ENCODE measurements at regions not wholly inside any gene's neighbourhood (a gene's known extent, or its start where the extent isn't known, plus 50 kb on each side); places are given as distances from the start of the nearest gene placed in this dataset.

DNA sequence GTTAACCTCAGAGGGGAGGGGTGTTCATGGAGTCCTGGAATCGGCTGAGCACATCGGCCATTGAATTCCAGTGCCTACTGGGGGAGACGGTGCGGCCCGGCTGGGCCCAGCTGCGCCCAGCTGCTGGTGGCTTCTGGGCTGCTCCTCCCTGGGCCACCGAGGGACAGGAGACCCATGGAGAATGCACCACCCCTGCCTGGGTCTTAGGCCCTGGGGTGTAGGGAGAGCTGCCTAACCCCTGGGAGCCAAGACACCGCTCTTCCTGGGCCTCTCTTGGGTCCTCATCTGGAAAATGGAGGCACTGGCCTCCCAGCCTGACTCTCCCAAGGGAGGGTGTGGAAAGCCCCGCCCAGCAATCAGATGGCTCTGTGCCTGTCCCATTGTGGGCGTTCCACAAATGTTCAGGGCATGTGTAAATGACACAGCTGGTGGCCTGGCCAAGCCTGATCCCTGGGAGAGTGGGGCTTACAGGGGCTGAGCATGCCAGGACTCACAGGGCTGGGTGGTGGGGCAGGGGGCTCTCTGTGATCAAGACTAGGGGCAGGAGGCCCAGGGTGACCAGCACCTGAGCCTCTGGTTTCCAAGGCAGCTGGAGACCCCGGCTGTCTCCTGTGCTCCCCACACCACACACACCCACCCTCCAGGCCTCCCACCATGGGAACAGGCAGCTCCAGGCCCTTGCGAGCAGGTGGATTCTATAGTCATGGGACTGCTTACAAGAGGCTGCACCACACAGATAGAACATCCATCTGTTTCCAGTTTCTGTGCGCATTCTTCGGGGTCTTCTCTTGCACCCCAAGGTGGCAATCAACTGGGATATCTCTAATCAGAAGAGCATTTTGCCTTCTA lies 150.9 kb downstream of the URI1 start:
- no peaks in the 10 kb centered on the region for H3K9me3 Mint-ChIP-seq
- peaks cover 2% of the 10 kb centered on the region for H3K27me3 Mint-ChIP-seq (ENCODE audit: low read depth)
- no peak for TF ChIP-seq CTCF (IDR thresholded peaks at IDR 0.05; ENCODE audit: unreplicated experiment)
- H3K4me3 Mint-ChIP-seq: no peak overlapping the region
- peak in 1 of 2 experiments; percentile 16 for DNase-seq (ENCODE audit: low spot score in 2 of 2, unreplicated experiment in 2 of 2)
- H3K36me3 Mint-ChIP-seq: no peaks in the 10 kb centered on the region
- H3K27ac Mint-ChIP-seq: no peak overlapping the region
- no peaks in the 10 kb centered on the region for H3K4me1 Mint-ChIP-seq

DNA sequence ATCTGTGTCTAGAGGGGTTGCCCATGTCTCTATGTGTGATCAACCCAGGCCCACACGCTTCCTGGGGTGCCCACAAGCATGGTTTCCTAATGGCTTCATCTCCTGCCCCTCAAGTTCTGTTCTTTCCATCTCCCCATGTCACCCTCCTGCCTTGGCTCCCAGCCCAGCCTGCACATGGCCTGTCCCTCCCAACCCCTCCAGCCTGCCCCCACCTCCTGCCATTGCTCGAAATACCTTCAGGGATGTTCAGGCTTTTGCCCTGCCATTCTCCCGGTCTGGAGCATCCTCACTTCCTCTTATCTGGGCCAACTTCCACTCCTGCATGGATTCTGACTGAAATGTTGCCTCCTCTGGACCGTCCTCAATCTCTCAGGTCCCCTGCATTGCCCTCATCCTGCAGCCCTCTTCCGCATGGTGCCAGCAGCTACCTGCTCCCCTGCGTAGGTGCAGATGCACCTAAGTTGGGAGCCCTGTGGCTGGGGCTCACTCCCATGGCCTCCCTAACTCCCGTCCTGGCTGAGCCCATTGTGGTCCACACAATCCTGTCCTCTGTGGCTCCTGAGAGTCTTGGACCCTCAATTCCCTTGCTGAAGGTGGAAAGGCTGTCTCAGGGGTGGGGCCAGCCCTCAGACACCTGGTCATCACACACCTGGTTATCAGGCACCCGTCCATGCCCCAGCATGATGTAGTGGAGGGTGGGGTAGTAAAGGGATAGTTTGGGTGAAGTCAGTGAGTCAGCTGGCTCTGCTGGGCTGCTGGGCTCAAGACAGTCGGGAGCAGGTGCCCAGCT lies 152.1 kb downstream of the URI1 start:
- no peak overlapping the region for H3K4me3 Mint-ChIP-seq
- no peaks in the 10 kb centered on the region for H3K36me3 Mint-ChIP-seq
- no peak for DNase-seq (ENCODE audit: low spot score in 2 of 2, unreplicated experiment in 2 of 2)
- H3K27me3 Mint-ChIP-seq (ENCODE audit: low read depth): no peaks in the 10 kb centered on the region
- no peaks in the 10 kb centered on the region for H3K9me3 Mint-ChIP-seq
- H3K27ac Mint-ChIP-seq: no peak overlapping the region
- no peaks in the 10 kb centered on the region for H3K4me1 Mint-ChIP-seq
- TF ChIP-seq CTCF (IDR thresholded peaks at IDR 0.05; ENCODE audit: unreplicated experiment): no peak

- Mint-ChIP-seq H3K9me3 (no peaks in the 10 kb centered on the region), H3K27me3 (ENCODE audit: low read depth) (no peaks in the 10 kb centered on the region), H3K4me3 (no peak overlapping the region), H3K4me1 (no peaks in the 10 kb centered on the region), H3K36me3 (no peaks in the 10 kb centered on the region), H3K27ac (no peak overlapping the region)
- no peak for TF ChIP-seq CTCF (IDR thresholded peaks at IDR 0.05; ENCODE audit: unreplicated experiment)
- no peak for DNase-seq (ENCODE audit: low spot score in 2 of 2, unreplicated experiment in 2 of 2)
Observed at GRCh38 chr19:30094756-30095140, 152.7 kb downstream of the URI1 start.

- Mint-ChIP-seq H3K4me1 (no peaks in the 10 kb centered on the region), H3K4me3 (no peak overlapping the region), H3K36me3 (no peaks in the 10 kb centered on the region)
Observed at GRCh38 chr19:30095171-30095570, 153.1 kb downstream of the URI1 start.

More at GRCh38 chr19:30095171-30095570, 153.1 kb downstream of the URI1 start:
- DNase-seq (ENCODE audit: low spot score in 2 of 2, unreplicated experiment in 2 of 2): no peak
- Mint-ChIP-seq H3K9me3 (no peaks in the 10 kb centered on the region), H3K27ac (no peak overlapping the region), H3K27me3 (ENCODE audit: low read depth) (no peaks in the 10 kb centered on the region)
- TF ChIP-seq CTCF (IDR thresholded peaks at IDR 0.05; ENCODE audit: unreplicated experiment): no peak

Measured in mesothelial cell of epicardium (in vitro differentiated cells).